ENCODE measurements at regions not wholly inside any gene's neighbourhood (a gene's known extent, or its start where the extent isn't known, plus 50 kb on each side); places are given as distances from the start of the nearest gene placed in this dataset.
A peak's percentile ranks its signal among the peaks of the same experiment; 100 is the strongest.
"Not testable (repeated sequence)": the region's sequence is repeated elsewhere in the genome, so short reads cannot be mapped to it uniquely, and the experiment has no call there.

- no peaks in the 10 kb centered on the region for H3K9me3 ChIP-seq
- no peak for DNase-seq
- no peak overlapping the region for H3K27ac ChIP-seq
- peak overlapping the region in 3 of 4 donors; percentile 14 to 25 (median 22) for H3K4me3 ChIP-seq
- no peak for TF ChIP-seq POLR2A (IDR thresholded peaks at IDR 0.05)
- TF ChIP-seq CTCF (IDR thresholded peaks at IDR 0.05): no peak
- no peak for TF ChIP-seq EP300 (IDR thresholded peaks at IDR 0.05)
- TF ChIP-seq POLR2AphosphoS5 (IDR thresholded peaks at IDR 0.05): no peak
- WGBS, 2 donors: 11 to 56% methylated on average over 31 of the region's 31 CpGs
- H3K36me3 ChIP-seq: no peaks in the 10 kb centered on the region
- H3K4me1 ChIP-seq: no peaks in the 10 kb centered on the region
- H3K27me3 ChIP-seq: peaks cover 4 to 30% (median 9%) of the 10 kb centered on the region in 3 donors
- intact Hi-C loops (cut with DNase I): no loop called here
These were observed 164.3 kb upstream of the PABPC3 start for GRCh38 chr13:24931450-24932251.

GRCh38 chr13:24933106-24934023 is 162.6 kb upstream of the PABPC3 start:
- DNase-seq; H3K4me1 ChIP-seq; intact Hi-C loops (cut with DNase I); H3K9me3 ChIP-seq; H3K36me3 ChIP-seq; H3K27ac ChIP-seq; H3K4me3 ChIP-seq: not testable (repeated sequence)
- 84 to 85% methylated on average over 15 of the region's 15 CpGs for WGBS, 2 donors
- peaks cover 4 to 30% (median 9%) of the 10 kb centered on the region in 3 donors for H3K27me3 ChIP-seq

GRCh38 chr13:24934024-24934385 is 161.9 kb upstream of the PABPC3 start:
- 77 to 82% methylated on average over 4 of the region's 4 CpGs for WGBS, 2 donors
- DNase-seq; H3K4me1 ChIP-seq; H3K9me3 ChIP-seq; H3K36me3 ChIP-seq; intact Hi-C loops (cut with DNase I); H3K4me3 ChIP-seq; H3K27ac ChIP-seq: not testable (repeated sequence)
- peaks cover 4 to 30% (median 9%) of the 10 kb centered on the region in 3 donors for H3K27me3 ChIP-seq

GRCh38 chr13:24938966-24939365 is 157.0 kb upstream of the PABPC3 start:
- Histone ChIP-seq H3K36me3 (no peaks in the 10 kb centered on the region), H3K27ac (no peak overlapping the region), H3K4me1 (no peaks in the 10 kb centered on the region), H3K27me3 (no peaks in the 10 kb centered on the region), H3K9me3 (no peaks in the 10 kb centered on the region), H3K4me3 (no peak overlapping the region)
- no peak for TF ChIP-seq POLR2AphosphoS5 (IDR thresholded peaks at IDR 0.05)
- TF ChIP-seq EP300 (IDR thresholded peaks at IDR 0.05): no peak
- TF ChIP-seq POLR2A (IDR thresholded peaks at IDR 0.05): no peak
- no peak for TF ChIP-seq CTCF (IDR thresholded peaks at IDR 0.05)
- no peak for DNase-seq
- 55 to 80% methylated on average over 6 of the region's 6 CpGs for WGBS, 2 donors
- intact Hi-C loops (cut with DNase I): no loop called here

- intact Hi-C loops (cut with DNase I); H3K27me3 ChIP-seq; H3K9me3 ChIP-seq; H3K36me3 ChIP-seq; H3K27ac ChIP-seq; H3K4me1 ChIP-seq; DNase-seq; H3K4me3 ChIP-seq: not testable (repeated sequence)
- WGBS, 2 donors: 83 to 86% methylated on average over 11 of the region's 11 CpGs
These were observed 154.8 kb upstream of the PABPC3 start for GRCh38 chr13:24941023-24941713.

GRCh38 chr13:24943136-24943535 is 152.8 kb upstream of the PABPC3 start:
- Histone ChIP-seq H3K27me3 (no peaks in the 10 kb centered on the region), H3K27ac (no peak overlapping the region), H3K4me3 (no peak overlapping the region), H3K9me3 (no peaks in the 10 kb centered on the region), H3K4me1 (no peaks in the 10 kb centered on the region), H3K36me3 (no peaks in the 10 kb centered on the region)
- DNase-seq: no peak
- intact Hi-C loops (cut with DNase I): no loop called here
- TF ChIP-seq EP300 (IDR thresholded peaks at IDR 0.05) (no peak), POLR2AphosphoS5 (IDR thresholded peaks at IDR 0.05) (no peak), CTCF (IDR thresholded peaks at IDR 0.05) (no peak), POLR2A (IDR thresholded peaks at IDR 0.05) (no peak)
- WGBS, 2 donors: 88 to 91% methylated on average over 6 of the region's 6 CpGs

GRCh38 chr13:24944073-24944472 is 151.9 kb upstream of the PABPC3 start:
- H3K36me3 ChIP-seq; H3K27ac ChIP-seq; H3K27me3 ChIP-seq; DNase-seq; H3K4me3 ChIP-seq; H3K4me1 ChIP-seq; intact Hi-C loops (cut with DNase I); H3K9me3 ChIP-seq: not testable (repeated sequence)
- WGBS, 2 donors: 64 to 88% methylated on average over 4 of the region's 4 CpGs

GRCh38 chr13:24948977-24949376 is 147.0 kb upstream of the PABPC3 start:
- H3K4me3 ChIP-seq; H3K27me3 ChIP-seq; H3K9me3 ChIP-seq; H3K4me1 ChIP-seq; DNase-seq; H3K36me3 ChIP-seq; intact Hi-C loops (cut with DNase I); H3K27ac ChIP-seq: not testable (repeated sequence)
- WGBS, 2 donors: 84 to 89% methylated on average over 2 of the region's 2 CpGs

Measured in sigmoid colon (tissue), 6 donors.